Esophagus squamous epithelium (tissue), 4 donors: ENCODE measurements at regions not wholly inside any gene's neighbourhood (a gene's known extent, or its start where the extent isn't known, plus 50 kb on each side); places are given as distances from the start of the nearest gene placed in this dataset.

Experiments
- POLR2A ChIP-seq, 4 donors: fragments of 450-650 bp; IDR thresholded peaks; one replicate each; pipeline ENCODE4 v1.6.1; 2017; ENCODE audit warnings: antibody characterized with exemption in 4 of 4, mild to moderate bottlenecking in 4 of 4, moderate library complexity in 3 of 4
- TF ChIP-seq, protein P1 (sequence below), 6 experiments: fragments of 450-650 bp in 4 of 6; fragments of 200-600 bp in 2 of 6; sonication (generic) in 2 of 6; IDR thresholded peaks; one replicate each; pipeline ENCODE4 v1.5.1; 2016 to 2019; ENCODE audit warnings: antibody characterized with exemption in 6 of 6, mild to moderate bottlenecking in 4 of 6, moderate library complexity in 4 of 6

GRCh38 chr10:131588704-131589220 is 277.2 kb upstream of the TCERG1L start:
- TF ChIP-seq, protein P1, sequence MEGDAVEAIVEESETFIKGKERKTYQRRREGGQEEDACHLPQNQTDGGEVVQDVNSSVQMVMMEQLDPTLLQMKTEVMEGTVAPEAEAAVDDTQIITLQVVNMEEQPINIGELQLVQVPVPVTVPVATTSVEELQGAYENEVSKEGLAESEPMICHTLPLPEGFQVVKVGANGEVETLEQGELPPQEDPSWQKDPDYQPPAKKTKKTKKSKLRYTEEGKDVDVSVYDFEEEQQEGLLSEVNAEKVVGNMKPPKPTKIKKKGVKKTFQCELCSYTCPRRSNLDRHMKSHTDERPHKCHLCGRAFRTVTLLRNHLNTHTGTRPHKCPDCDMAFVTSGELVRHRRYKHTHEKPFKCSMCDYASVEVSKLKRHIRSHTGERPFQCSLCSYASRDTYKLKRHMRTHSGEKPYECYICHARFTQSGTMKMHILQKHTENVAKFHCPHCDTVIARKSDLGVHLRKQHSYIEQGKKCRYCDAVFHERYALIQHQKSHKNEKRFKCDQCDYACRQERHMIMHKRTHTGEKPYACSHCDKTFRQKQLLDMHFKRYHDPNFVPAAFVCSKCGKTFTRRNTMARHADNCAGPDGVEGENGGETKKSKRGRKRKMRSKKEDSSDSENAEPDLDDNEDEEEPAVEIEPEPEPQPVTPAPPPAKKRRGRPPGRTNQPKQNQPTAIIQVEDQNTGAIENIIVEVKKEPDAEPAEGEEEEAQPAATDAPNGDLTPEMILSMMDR (IDR thresholded peaks at IDR 0.05), result no peak
- TF ChIP-seq POLR2A (IDR thresholded peaks at IDR 0.05), result no peak
